HepG2 (cell line): ENCODE measurements at regions not wholly inside any gene's neighbourhood (a gene's known extent, or its start where the extent isn't known, plus 50 kb on each side); places are given as distances from the start of the nearest gene placed in this dataset.

ENCODE experiments used
- ATAC-seq: fragments of 200-7000 bp; cut with Tn5 transposase; 3 replicates; pipeline ENCODE4 v1.9.1; 2020; ENCODE audit warnings: mild to moderate bottlenecking, moderate library complexity
- BruUV-seq: library from RNA; stranded (reverse); fragments of 400-500 nt; replicated peaks from 2 replicates; lab custom pipeline; 2021; lab: Mats Ljungman, UMichigan
- CTCF ChIA-PET: fragments of 300-600 bp; formaldehyde crosslinking; extraction: SDS; loops from one replicate; lab custom pipeline; 2021; ENCODE audit warnings: low total read pairs, inconsistent platforms, low intra/inter-chr PET ratio; lab: Yijun Ruan, JAX
- POLR2A ChIA-PET: fragments of 350-600 bp; sonication (Branson Sonifier 250); formaldehyde crosslinking; loops from one replicate; lab custom pipeline; 2020; ENCODE audit warnings: antibody characterized with exemption, inconsistent platforms; lab: Yijun Ruan, JAX
- DNase-seq: peaks from one replicate; pipeline ENCODE4 v3.0.0-alpha.2; 2015; ENCODE audit warnings: low spot score
- FAIRE-seq: peaks from 3 replicates; lab custom pipeline; 2011; peaks lifted over from hg19 to GRCh38; lab: Jason Lieb, UNC
- H2AFZ ChIP-seq: one replicate; pipeline ENCODE4 v1.6.1; 2011; ENCODE audit warnings: low read length, inconsistent platforms
- H3K27ac ChIP-seq: fragments of 300-600 bp; 3 replicates; pipeline ENCODE4 v1.8.0; 2011; ENCODE audit warnings: mixed run types, mild to moderate bottlenecking, mixed read lengths, low read length, inconsistent platforms; ENCODE audit not compliant: insufficient read depth; ENCODE audit errors: extremely low read length
- H3K27me3 ChIP-seq, 2 experiments: fragments of 200-600 bp in 1 of 2; 2 replicates in 1 of 2; 3 replicates in 1 of 2; pipeline versions ENCODE4 v1.6.0 to v1.8.0; 2011; ENCODE audit warnings: low read length in 2 of 2, mild to moderate bottlenecking in 2 of 2, moderate library complexity in 2 of 2, inconsistent platforms in 1 of 2; ENCODE audit not compliant: insufficient read depth in 2 of 2, control insufficient read depth in 1 of 2
- H3K36me3 ChIP-seq, 2 experiments: fragments of 200-600 bp in 1 of 2; replicated peaks in 1 of 2; 2 replicates in 1 of 2; 3 replicates in 1 of 2; pipeline versions ENCODE4 v1.5.1 to v1.8.0; 2011; ENCODE audit warnings: low read length in 2 of 2, inconsistent platforms in 1 of 2; ENCODE audit not compliant: insufficient read depth in 2 of 2, control insufficient read depth in 1 of 2
- H3K4me1 ChIP-seq: 2 replicates; pipeline ENCODE4 v1.5.1; 2012; ENCODE audit warnings: low read length, inconsistent platforms; ENCODE audit not compliant: insufficient read depth
- H3K4me2 ChIP-seq: 2 replicates; pipeline ENCODE4 v1.6.0; 2011; ENCODE audit warnings: low read depth, low read length, inconsistent platforms
- H3K4me3 ChIP-seq, 3 experiments: fragments of 200-600 bp in 1 of 3; sonication (generic), shearing (Covaris generic) in 1 of 3; replicated peaks in 1 of 3; 2 replicates each; pipeline ENCODE4 v1.5.1; 2011 to 2016; ENCODE audit warnings: low read length in 3 of 3, inconsistent platforms in 2 of 3, low read depth in 2 of 3, mild to moderate bottlenecking in 2 of 3, control low read depth in 1 of 3, mixed read lengths in 1 of 3; ENCODE audit not compliant: insufficient read depth in 1 of 3
- H3K79me2 ChIP-seq: one replicate; pipeline ENCODE4 v1.6.1; 2011; ENCODE audit warnings: low read length, inconsistent platforms; ENCODE audit not compliant: insufficient read depth
- H3K9ac ChIP-seq: 2 replicates; pipeline ENCODE4 v1.6.0; 2011; ENCODE audit warnings: mild to moderate bottlenecking, low read depth, low read length, inconsistent platforms; ENCODE audit not compliant: insufficient read depth
- H3K9me3 ChIP-seq: 2 replicates; pipeline ENCODE4 v1.5.1; 2012; ENCODE audit warnings: mild to moderate bottlenecking, low read length
- H4K20me1 ChIP-seq: 2 replicates; pipeline ENCODE4 v1.6.0; 2011; ENCODE audit warnings: inconsistent platforms, mild to moderate bottlenecking, low read length, moderate library complexity; ENCODE audit not compliant: insufficient read depth
- ARNT ChIP-seq: fragments of 450-650 bp; IDR thresholded peaks from 2 replicates; pipeline ENCODE4 v1.6.1; 2017
- E2F1 ChIP-seq: sonication (generic); formaldehyde crosslinking; IDR thresholded peaks from 2 replicates; pipeline ENCODE4 v1.5.0; 2020; ENCODE audit warnings: missing genetic modification reagents
- HNRNPK ChIP-seq: fragments of 200-400 bp; formaldehyde crosslinking; IDR thresholded peaks from 2 replicates; pipeline ENCODE4 v1.6.1; 2018; ENCODE audit warnings: low read length, low read depth, moderate library complexity, mild to moderate bottlenecking; ENCODE audit not compliant: poor library complexity, severe bottlenecking
- HOXA7 ChIP-seq: sonication (generic); formaldehyde crosslinking; IDR thresholded peaks from 2 replicates; pipeline ENCODE4 v1.8.1; 2022; ENCODE audit warnings: mild to moderate bottlenecking, missing genetic modification reagents, moderate library complexity
- MTERF4 ChIP-seq: sonication (generic); formaldehyde crosslinking; IDR thresholded peaks from 2 replicates; pipeline ENCODE4 v1.8.0; 2023; ENCODE audit warnings: mild to moderate bottlenecking, missing genetic modification reagents
- SMYD3 ChIP-seq: sonication (generic); formaldehyde crosslinking; IDR thresholded peaks from 2 replicates; pipeline ENCODE4 v1.8.1; 2023; ENCODE audit warnings: mild to moderate bottlenecking, missing genetic modification reagents
- SP5 ChIP-seq: IDR thresholded peaks from 2 replicates; pipeline ENCODE4 v1.6.1; 2016; ENCODE audit warnings: low read depth, borderline replicate concordance
- ZBTB1 ChIP-seq: sonication (generic); formaldehyde crosslinking; IDR thresholded peaks from 2 replicates; pipeline ENCODE4 v1.4.0; 2020; ENCODE audit warnings: missing genetic modification reagents, borderline replicate concordance
- ZSCAN25 ChIP-seq: sonication (generic); formaldehyde crosslinking; IDR thresholded peaks from 2 replicates; pipeline ENCODE4 v1.8.0; 2022; ENCODE audit warnings: mild to moderate bottlenecking, missing genetic modification reagents
- WGBS: methylation state at CpG from one replicate; pipeline ENCODE4 v1.1.6; 2017; ENCODE audit warnings: low lambda C conversion rate; 5-methylcytosine and 5-hydroxymethylcytosine counted together
- in situ Hi-C: cut with HindIII; loops from 2 replicates; pipeline ENCODE4 v1.10.0; 2017; ENCODE audit warnings: low pct_unique_long_range_greater_than_20kb; ENCODE audit not compliant: extremely low pct_ligation_motif_present
- intact Hi-C: fragments of 100-400 bp; cut with micrococcal nuclease; formaldehyde crosslinking; loops from one replicate; pipeline ENCODE4 v1.10.0; 2022; ENCODE audit not compliant: unreplicated experiment
- TF ChIP-seq, protein P1 (sequence below): fragments of 450-650 bp; IDR thresholded peaks from 2 replicates; pipeline ENCODE4 v1.6.1; 2017; ENCODE audit warnings: mild to moderate bottlenecking
- TF ChIP-seq, protein P2 (sequence below): IDR thresholded peaks from 2 replicates; pipeline ENCODE4 v1.6.1; 2016; ENCODE audit warnings: low read depth, control low read depth

- TF ChIP-seq, protein P1, sequence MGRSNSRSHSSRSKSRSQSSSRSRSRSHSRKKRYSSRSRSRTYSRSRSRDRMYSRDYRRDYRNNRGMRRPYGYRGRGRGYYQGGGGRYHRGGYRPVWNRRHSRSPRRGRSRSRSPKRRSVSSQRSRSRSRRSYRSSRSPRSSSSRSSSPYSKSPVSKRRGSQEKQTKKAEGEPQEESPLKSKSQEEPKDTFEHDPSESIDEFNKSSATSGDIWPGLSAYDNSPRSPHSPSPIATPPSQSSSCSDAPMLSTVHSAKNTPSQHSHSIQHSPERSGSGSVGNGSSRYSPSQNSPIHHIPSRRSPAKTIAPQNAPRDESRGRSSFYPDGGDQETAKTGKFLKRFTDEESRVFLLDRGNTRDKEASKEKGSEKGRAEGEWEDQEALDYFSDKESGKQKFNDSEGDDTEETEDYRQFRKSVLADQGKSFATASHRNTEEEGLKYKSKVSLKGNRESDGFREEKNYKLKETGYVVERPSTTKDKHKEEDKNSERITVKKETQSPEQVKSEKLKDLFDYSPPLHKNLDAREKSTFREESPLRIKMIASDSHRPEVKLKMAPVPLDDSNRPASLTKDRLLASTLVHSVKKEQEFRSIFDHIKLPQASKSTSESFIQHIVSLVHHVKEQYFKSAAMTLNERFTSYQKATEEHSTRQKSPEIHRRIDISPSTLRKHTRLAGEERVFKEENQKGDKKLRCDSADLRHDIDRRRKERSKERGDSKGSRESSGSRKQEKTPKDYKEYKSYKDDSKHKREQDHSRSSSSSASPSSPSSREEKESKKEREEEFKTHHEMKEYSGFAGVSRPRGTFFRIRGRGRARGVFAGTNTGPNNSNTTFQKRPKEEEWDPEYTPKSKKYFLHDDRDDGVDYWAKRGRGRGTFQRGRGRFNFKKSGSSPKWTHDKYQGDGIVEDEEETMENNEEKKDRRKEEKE = no peak
- TF ChIP-seq HNRNPK (no peak), SMYD3 (CRISPR knock-in tag) (no peak), MTERF4 (CRISPR knock-in tag) (no peak), SP5 (no peak), ZSCAN25 (CRISPR knock-in tag) (no peak), ZBTB1 (CRISPR knock-in tag) (no peak)
- TF ChIP-seq, protein P2, sequence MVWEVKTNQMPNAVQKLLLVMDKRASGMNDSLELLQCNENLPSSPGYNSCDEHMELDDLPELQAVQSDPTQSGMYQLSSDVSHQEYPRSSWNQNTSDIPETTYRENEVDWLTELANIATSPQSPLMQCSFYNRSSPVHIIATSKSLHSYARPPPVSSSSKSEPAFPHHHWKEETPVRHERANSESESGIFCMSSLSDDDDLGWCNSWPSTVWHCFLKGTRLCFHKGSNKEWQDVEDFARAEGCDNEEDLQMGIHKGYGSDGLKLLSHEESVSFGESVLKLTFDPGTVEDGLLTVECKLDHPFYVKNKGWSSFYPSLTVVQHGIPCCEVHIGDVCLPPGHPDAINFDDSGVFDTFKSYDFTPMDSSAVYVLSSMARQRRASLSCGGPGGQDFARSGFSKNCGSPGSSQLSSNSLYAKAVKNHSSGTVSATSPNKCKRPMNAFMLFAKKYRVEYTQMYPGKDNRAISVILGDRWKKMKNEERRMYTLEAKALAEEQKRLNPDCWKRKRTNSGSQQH (CRISPR knock-in tag) = no peak
Observed at GRCh38 chr10:4264209-4264865, 479.3 kb upstream of the KLF6 start (continued).

DNA sequence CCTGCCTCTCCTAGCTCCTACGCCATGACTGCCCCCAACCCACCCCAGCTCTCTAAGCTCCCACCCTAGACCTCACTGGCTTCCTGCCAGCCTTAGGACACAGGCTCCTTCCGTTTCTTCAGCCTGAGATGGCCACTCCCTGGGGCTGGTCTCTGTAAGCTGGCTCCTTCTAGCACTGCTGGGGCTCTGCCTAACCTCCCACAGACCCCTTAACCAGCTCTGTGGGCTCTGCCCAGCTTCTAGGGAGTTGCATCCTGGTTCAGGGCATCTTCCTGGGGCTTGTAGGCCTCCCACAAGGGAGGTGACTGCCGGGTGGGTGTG lies 478.6 kb upstream of the KLF6 start:
- no TSS peak for BruUV-seq
- H3K4me2 ChIP-seq = no peak overlapping the region
- H3K36me3 ChIP-seq = no peaks in the 10 kb centered on the region
- H3K9me3 ChIP-seq = no peaks in the 10 kb centered on the region
- FAIRE-seq (no peak), ATAC-seq (no peak), DNase-seq (no peak)
- no peaks in the 10 kb centered on the region for H4K20me1 ChIP-seq
- H2AFZ ChIP-seq = no peak overlapping the region
- no peak for TF ChIP-seq HOXA7
- TF ChIP-seq E2F1 (CRISPR knock-in tag) = no peak
- TF ChIP-seq ARNT = no peak
- CTCF ChIA-PET = no interaction called here
- H3K9ac ChIP-seq = no peak overlapping the region
- no peaks in the 10 kb centered on the region for H3K4me1 ChIP-seq
- H3K79me2 ChIP-seq = no peaks in the 10 kb centered on the region
- no peak overlapping the region for H3K27ac ChIP-seq
- in situ Hi-C loops = no loop called here
- intact Hi-C loops = no loop called here
- no peak overlapping the region for H3K4me3 ChIP-seq
- WGBS = 0% methylated on average over 3 of the region's 3 CpGs
- H3K27me3 ChIP-seq = peaks cover 3 to 10% of the 10 kb centered on the region in 2 experiments; a peak in 2 of 5 replicates
- POLR2A ChIA-PET = no interaction called here
